ENCODE measurements at regions not wholly inside any gene's neighbourhood (a gene's known extent, or its start where the extent isn't known, plus 50 kb on each side); places are given as distances from the start of the nearest gene placed in this dataset.

DNA sequence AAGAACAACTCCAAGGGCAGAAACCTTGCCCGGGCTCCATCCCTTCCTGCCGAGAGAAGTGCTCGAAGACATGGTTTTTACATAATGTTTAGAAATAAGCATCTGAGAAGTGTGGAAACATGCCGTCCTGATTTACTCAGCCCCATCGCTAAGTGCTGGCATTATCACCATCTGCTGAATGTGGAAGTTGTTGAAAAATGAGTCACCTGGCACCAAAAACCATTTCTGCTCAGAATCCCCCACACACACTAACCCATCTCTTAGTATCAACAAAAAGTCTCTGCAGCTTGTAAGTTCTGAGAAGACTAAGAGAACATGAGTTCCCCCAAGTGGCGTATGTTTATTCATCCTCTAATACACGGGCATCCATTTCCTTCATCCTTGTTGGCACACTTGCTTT lies 51.0 kb upstream of the ARL8B start:
- DNase-seq = no peak

GRCh38 chr3:5072100-5072816 lies 49.8 kb upstream of the ARL8B start:
- DNase-seq = no peak
